BLaER1 treated with 17β-estradiol and CSF1 and Interleukin-3, amounts not matched to agents 10 nM and 100 nM (cell line): ENCODE measurements at regions not wholly inside any gene's neighbourhood (a gene's known extent, or its start where the extent isn't known, plus 50 kb on each side); places are given as distances from the start of the nearest gene placed in this dataset.

Source experiments
- H3K27ac ChIP-seq, 11 experiments: shearing (Covaris generic); formaldehyde crosslinking; 2 replicates each; pipeline ENCODE4 v1.8.1; 2022
- H3K27me3 ChIP-seq, 11 experiments: shearing (Covaris generic); formaldehyde crosslinking; 2 replicates each; pipeline ENCODE4 v1.8.1; 2022
- H3K36me3 ChIP-seq, 11 experiments: shearing (Covaris generic); formaldehyde crosslinking; 2 replicates each; pipeline ENCODE4 v1.8.1; 2022
- H3K4me1 ChIP-seq, 10 experiments: shearing (Covaris generic); formaldehyde crosslinking; 2 replicates each; pipeline ENCODE4 v1.8.1; 2022
- H3K4me2 ChIP-seq, 11 experiments: shearing (Covaris generic); formaldehyde crosslinking; 2 replicates each; pipeline ENCODE4 v1.8.1; 2022
- H3K4me3 ChIP-seq, 10 experiments: shearing (Covaris generic); formaldehyde crosslinking; 2 replicates each; pipeline ENCODE4 v1.8.1; 2022
- H3K9ac ChIP-seq, 11 experiments: shearing (Covaris generic); formaldehyde crosslinking; 2 replicates each; pipeline ENCODE4 v1.8.1; 2022
- H3K9me3 ChIP-seq, 11 experiments: shearing (Covaris generic); formaldehyde crosslinking; replicated peaks in 1 of 11; 2 replicates each; pipeline ENCODE4 v1.8.1; 2022
- H4K20me1 ChIP-seq, 11 experiments: shearing (Covaris generic); formaldehyde crosslinking; 2 replicates each; pipeline ENCODE4 v1.8.1; 2022
- Cebpa-rat ChIP-seq, 11 experiments: shearing (Covaris generic); IDR thresholded peaks; 2 replicates each; pipeline ENCODE4 v1.8.1; 2022

- Histone ChIP-seq H3K4me1 (peaks cover 0 to 17% (median 12%) of the 10 kb centered on the region in 10 experiments; a peak in 10 of 20 replicates), H3K27ac (no peak overlapping the region), H3K9ac (no peak overlapping the region), H3K36me3 (no peaks in the 10 kb centered on the region), H3K9me3 (no peaks in the 10 kb centered on the region), H4K20me1 (no peaks in the 10 kb centered on the region), H3K4me3 (no peak overlapping the region), H3K27me3 (no peaks in the 10 kb centered on the region), H3K4me2 (peak overlapping the region in 6 of 11 experiments; percentile 11 to 58 (median 36); a peak in 9 of 22 replicates)
- TF ChIP-seq Cebpa-rat (IDR thresholded peaks at IDR 0.05), result no peak
These were observed 306.2 kb upstream of the SLIT2 start for GRCh38 chr4:19945501-19945900.

- no peak for TF ChIP-seq Cebpa-rat (IDR thresholded peaks at IDR 0.05)
- Histone ChIP-seq H4K20me1 (no peaks in the 10 kb centered on the region), H3K36me3 (no peaks in the 10 kb centered on the region), H3K4me2 (no peak overlapping the region), H3K4me1 (peaks cover 0 to 17% (median 12%) of the 10 kb centered on the region in 10 experiments; a peak in 10 of 20 replicates), H3K4me3 (no peak overlapping the region), H3K9me3 (no peaks in the 10 kb centered on the region), H3K27ac (no peak overlapping the region), H3K27me3 (no peaks in the 10 kb centered on the region), H3K9ac (no peak overlapping the region)
These were observed 306.9 kb upstream of the SLIT2 start for GRCh38 chr4:19944806-19945205.

GRCh38 chr4:19944251-19944650 is 307.5 kb upstream of the SLIT2 start:
- no peak overlapping the region for H3K9ac ChIP-seq
- H3K4me3 ChIP-seq, result no peak overlapping the region
- peaks cover 0 to 17% (median 12%) of the 10 kb centered on the region in 10 experiments; a peak in 10 of 20 replicates for H3K4me1 ChIP-seq
- no peak overlapping the region for H3K4me2 ChIP-seq
- H3K36me3 ChIP-seq, result no peaks in the 10 kb centered on the region
- H4K20me1 ChIP-seq, result no peaks in the 10 kb centered on the region
- TF ChIP-seq Cebpa-rat (IDR thresholded peaks at IDR 0.05), result no peak
- H3K9me3 ChIP-seq, result no peaks in the 10 kb centered on the region
- no peaks in the 10 kb centered on the region for H3K27me3 ChIP-seq
- H3K27ac ChIP-seq, result no peak overlapping the region

GRCh38 chr4:19941434-19941833 is 310.3 kb upstream of the SLIT2 start:
- Histone ChIP-seq H3K4me2 (no peak overlapping the region), H3K36me3 (no peaks in the 10 kb centered on the region), H4K20me1 (no peaks in the 10 kb centered on the region), H3K27me3 (no peaks in the 10 kb centered on the region), H3K4me3 (no peak overlapping the region), H3K9ac (no peak overlapping the region), H3K9me3 (no peaks in the 10 kb centered on the region), H3K4me1 (peaks cover 0 to 12% (median 7%) of the 10 kb centered on the region in 10 experiments; a peak in 12 of 20 replicates), H3K27ac (no peak overlapping the region)
- TF ChIP-seq Cebpa-rat (IDR thresholded peaks at IDR 0.05), result no peak

- Histone ChIP-seq H3K4me1 (peaks cover 0 to 10% (median 4%) of the 10 kb centered on the region in 10 experiments; a peak in 11 of 20 replicates), H3K9me3 (no peaks in the 10 kb centered on the region), H3K9ac (no peak overlapping the region), H4K20me1 (no peaks in the 10 kb centered on the region), H3K4me2 (no peak overlapping the region), H3K27me3 (no peaks in the 10 kb centered on the region), H3K27ac (no peak overlapping the region), H3K36me3 (no peaks in the 10 kb centered on the region), H3K4me3 (no peak overlapping the region)
- TF ChIP-seq Cebpa-rat (IDR thresholded peaks at IDR 0.05), result no peak
These were observed 310.8 kb upstream of the SLIT2 start for GRCh38 chr4:19940861-19941260.

GRCh38 chr4:19936476-19936875 is 315.2 kb upstream of the SLIT2 start:
- TF ChIP-seq Cebpa-rat (IDR thresholded peaks at IDR 0.05), result no peak
- Histone ChIP-seq H4K20me1 (no peaks in the 10 kb centered on the region), H3K9me3 (no peaks in the 10 kb centered on the region), H3K9ac (no peak overlapping the region), H3K27ac (no peak overlapping the region), H3K4me2 (peak overlapping the region in 4 of 11 experiments; percentile 4 to 35 (median 8); a peak in 3 of 22 replicates), H3K4me3 (no peak overlapping the region), H3K27me3 (no peaks in the 10 kb centered on the region), H3K36me3 (no peaks in the 10 kb centered on the region), H3K4me1 (peaks cover 0 to 7% (median 0%) of the 10 kb centered on the region in 10 experiments; a peak in 3 of 20 replicates)

GRCh38 chr4:19930742-19931141 is 321.0 kb upstream of the SLIT2 start:
- Histone ChIP-seq H3K27ac (no peak overlapping the region), H3K4me2 (no peak overlapping the region), H3K27me3 (no peaks in the 10 kb centered on the region), H3K4me1 (no peaks in the 10 kb centered on the region), H3K9ac (no peak overlapping the region), H3K9me3 (no peaks in the 10 kb centered on the region), H3K4me3 (no peak overlapping the region), H4K20me1 (no peaks in the 10 kb centered on the region), H3K36me3 (no peaks in the 10 kb centered on the region)
- TF ChIP-seq Cebpa-rat (IDR thresholded peaks at IDR 0.05), result no peak

GRCh38 chr4:19927381-19927780 is 324.3 kb upstream of the SLIT2 start:
- no peak for TF ChIP-seq Cebpa-rat (IDR thresholded peaks at IDR 0.05)
- Histone ChIP-seq H4K20me1 (no peaks in the 10 kb centered on the region), H3K27me3 (no peaks in the 10 kb centered on the region), H3K9me3 (no peaks in the 10 kb centered on the region), H3K36me3 (no peaks in the 10 kb centered on the region), H3K4me1 (peaks cover 0 to 3% (median 0%) of the 10 kb centered on the region in 10 experiments; a peak in 1 of 20 replicates), H3K4me2 (no peak overlapping the region), H3K27ac (no peak overlapping the region), H3K4me3 (no peak overlapping the region), H3K9ac (no peak overlapping the region)

- no peak overlapping the region for H3K9ac ChIP-seq
- no peak overlapping the region for H3K4me3 ChIP-seq
- no peaks in the 10 kb centered on the region for H4K20me1 ChIP-seq
- no peaks in the 10 kb centered on the region for H3K27me3 ChIP-seq
- no peak for TF ChIP-seq Cebpa-rat (IDR thresholded peaks at IDR 0.05)
- H3K4me2 ChIP-seq, result no peak overlapping the region
- H3K4me1 ChIP-seq, result peaks cover 0 to 3% (median 0%) of the 10 kb centered on the region in 10 experiments; a peak in 1 of 20 replicates
- H3K9me3 ChIP-seq, result peaks cover 0 to under 1% (median 0%) of the 10 kb centered on the region in 11 experiments; a peak in 1 of 22 replicates
- no peaks in the 10 kb centered on the region for H3K36me3 ChIP-seq
- H3K27ac ChIP-seq, result no peak overlapping the region
These were observed 326.2 kb upstream of the SLIT2 start for GRCh38 chr4:19925516-19925915.

GRCh38 chr4:19924761-19925160 is 326.9 kb upstream of the SLIT2 start:
- no peak for TF ChIP-seq Cebpa-rat (IDR thresholded peaks at IDR 0.05)
- peaks cover 0 to 3% (median 0%) of the 10 kb centered on the region in 10 experiments; a peak in 1 of 20 replicates for H3K4me1 ChIP-seq
- H3K27ac ChIP-seq, result no peak overlapping the region
- H3K4me2 ChIP-seq, result no peak overlapping the region
- H3K9ac ChIP-seq, result no peak overlapping the region
- no peaks in the 10 kb centered on the region for H4K20me1 ChIP-seq
- H3K27me3 ChIP-seq, result no peaks in the 10 kb centered on the region
- peaks cover 0 to 6% (median 0%) of the 10 kb centered on the region in 11 experiments; a peak in 5 of 22 replicates for H3K9me3 ChIP-seq
- no peak overlapping the region for H3K4me3 ChIP-seq
- H3K36me3 ChIP-seq, result no peaks in the 10 kb centered on the region
